Esophagus muscularis mucosa (tissue), 4 donors: ENCODE measurements at regions not wholly inside any gene's neighbourhood (a gene's known extent, or its start where the extent isn't known, plus 50 kb on each side); places are given as distances from the start of the nearest gene placed in this dataset.

Experiments
- DNase-seq: peaks from one replicate; pipeline ENCODE4 v3.0.0-alpha.2; 2017; ENCODE audit errors: extremely low spot score
- H3K27ac ChIP-seq, 4 donors: fragments of 200-600 bp; sonication (generic); replicated peaks in 1 of 4; 1 replicate in 3 of 4; 2 replicates in 1 of 4; pipeline ENCODE4 v1.5.1; 2016 to 2019; ENCODE audit warnings: mild to moderate bottlenecking in 1 of 4
- H3K27me3 ChIP-seq, 4 donors: fragments of 200-600 bp; sonication (generic); one replicate each; pipeline versions ENCODE4 v1.5.1 to v1.6.0; 2016 to 2019
- H3K36me3 ChIP-seq, 4 donors: fragments of 200-600 bp; sonication (generic); one replicate each; pipeline ENCODE4 v1.5.1; 2016 to 2019
- H3K4me1 ChIP-seq, 4 donors: fragments of 200-600 bp; sonication (generic); one replicate each; pipeline ENCODE4 v1.5.1; 2016 to 2019
- H3K4me3 ChIP-seq, 4 donors: fragments of 200-600 bp; sonication (generic); 1 replicate in 2 of 4; 2 replicates in 2 of 4; pipeline ENCODE4 v1.5.1; 2016 to 2019; ENCODE audit warnings: mild to moderate bottlenecking in 4 of 4, moderate library complexity in 1 of 4
- H3K9me3 ChIP-seq, 4 donors: fragments of 200-600 bp; sonication (generic); 1 replicate in 3 of 4; 2 replicates in 1 of 4; pipeline ENCODE4 v1.5.1; 2016 to 2019
- EP300 ChIP-seq: sonication (generic); formaldehyde crosslinking; IDR thresholded peaks from one replicate; pipeline ENCODE4 v1.6.1; 2017; ENCODE audit warnings: antibody characterized with exemption
- POLR2A ChIP-seq: fragments of 450-650 bp; IDR thresholded peaks from one replicate; pipeline ENCODE4 v1.6.1; 2017; ENCODE audit warnings: antibody characterized with exemption, moderate library complexity, mild to moderate bottlenecking, low read depth
- POLR2AphosphoS5 ChIP-seq, 2 donors: sonication (generic); formaldehyde crosslinking; IDR thresholded peaks; one replicate each; pipeline ENCODE4 v1.6.1; 2017; ENCODE audit warnings: antibody characterized with exemption in 2 of 2
- WGBS: methylation state at CpG from one replicate; pipeline ENCODE4 v1.1.5; 2018; 5-methylcytosine and 5-hydroxymethylcytosine counted together
- intact Hi-C: fragments of 100-400 bp; cut with DNase I; formaldehyde crosslinking; loops from one replicate; pipeline ENCODE4 v1.15.1; 2023
- TF ChIP-seq, protein P1 (sequence below), 3 experiments: fragments of 200-600 bp in 2 of 3; fragments of 450-650 bp in 1 of 3; sonication (generic) in 2 of 3; IDR thresholded peaks; one replicate each; pipeline ENCODE4 v1.5.1; 2017 to 2019; ENCODE audit warnings: antibody characterized with exemption in 3 of 3, mild to moderate bottlenecking in 2 of 3, moderate library complexity in 1 of 3

- no peaks in the 10 kb centered on the region for H3K36me3 ChIP-seq
- intact Hi-C loops, result no loop called here
- 65% methylated on average over 6 of the region's 6 CpGs for WGBS
- no peak for TF ChIP-seq EP300
- TF ChIP-seq POLR2AphosphoS5 (IDR thresholded peaks at IDR 0.05), result no peak
- TF ChIP-seq, protein P1, sequence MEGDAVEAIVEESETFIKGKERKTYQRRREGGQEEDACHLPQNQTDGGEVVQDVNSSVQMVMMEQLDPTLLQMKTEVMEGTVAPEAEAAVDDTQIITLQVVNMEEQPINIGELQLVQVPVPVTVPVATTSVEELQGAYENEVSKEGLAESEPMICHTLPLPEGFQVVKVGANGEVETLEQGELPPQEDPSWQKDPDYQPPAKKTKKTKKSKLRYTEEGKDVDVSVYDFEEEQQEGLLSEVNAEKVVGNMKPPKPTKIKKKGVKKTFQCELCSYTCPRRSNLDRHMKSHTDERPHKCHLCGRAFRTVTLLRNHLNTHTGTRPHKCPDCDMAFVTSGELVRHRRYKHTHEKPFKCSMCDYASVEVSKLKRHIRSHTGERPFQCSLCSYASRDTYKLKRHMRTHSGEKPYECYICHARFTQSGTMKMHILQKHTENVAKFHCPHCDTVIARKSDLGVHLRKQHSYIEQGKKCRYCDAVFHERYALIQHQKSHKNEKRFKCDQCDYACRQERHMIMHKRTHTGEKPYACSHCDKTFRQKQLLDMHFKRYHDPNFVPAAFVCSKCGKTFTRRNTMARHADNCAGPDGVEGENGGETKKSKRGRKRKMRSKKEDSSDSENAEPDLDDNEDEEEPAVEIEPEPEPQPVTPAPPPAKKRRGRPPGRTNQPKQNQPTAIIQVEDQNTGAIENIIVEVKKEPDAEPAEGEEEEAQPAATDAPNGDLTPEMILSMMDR (IDR thresholded peaks at IDR 0.05), result no peak
- no peak for TF ChIP-seq POLR2A
- no peak overlapping the region for H3K27ac ChIP-seq
- H3K4me1 ChIP-seq, result peaks cover 0 to 10% (median 4%) of the 10 kb centered on the region in 4 donors
- DNase-seq, result no peak
- peaks cover 0 to 4% (median 0%) of the 10 kb centered on the region in 4 donors for H3K9me3 ChIP-seq
- peaks cover 0 to 39% (median 3%) of the 10 kb centered on the region in 4 donors for H3K27me3 ChIP-seq
- H3K4me3 ChIP-seq, result no peak overlapping the region
Measured at GRCh38 chr10:117442521-117442920, 67.3 kb upstream of the PDZD8 start.

- TF ChIP-seq EP300 (no peak), POLR2AphosphoS5 (IDR thresholded peaks at IDR 0.05) (no peak), POLR2A (no peak)
- 50% methylated on average over 3 of the region's 6 CpGs for WGBS
Measured at GRCh38 chr10:117441812-117442443, 66.7 kb upstream of the PDZD8 start.

DNA sequence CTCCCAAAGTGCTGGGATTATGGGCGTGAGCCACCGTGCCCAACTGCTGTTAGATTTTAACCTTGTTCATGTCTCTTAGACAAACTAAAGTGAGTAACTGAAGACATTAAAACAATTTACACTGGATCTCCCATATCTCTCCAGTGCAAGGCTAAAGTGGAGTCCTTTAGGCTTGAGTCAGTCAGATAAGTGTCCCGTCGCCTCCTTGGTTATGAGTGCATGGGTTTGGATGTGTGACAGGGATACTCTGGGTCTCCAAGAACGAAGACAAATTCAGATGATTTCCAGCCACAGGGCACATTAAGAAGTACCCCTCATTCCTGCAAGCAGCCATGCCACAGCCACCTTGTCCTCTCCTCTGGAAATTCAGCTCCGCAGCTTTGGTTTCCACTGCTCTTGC lies 66.1 kb upstream of the PDZD8 start:
- Histone ChIP-seq H3K27ac (no peak overlapping the region), H3K36me3 (no peaks in the 10 kb centered on the region), H3K9me3 (peaks cover 0 to 4% (median 0%) of the 10 kb centered on the region in 4 donors), H3K27me3 (peaks cover 0 to 39% (median 3%) of the 10 kb centered on the region in 4 donors), H3K4me1 (peaks cover 0 to 10% (median 4%) of the 10 kb centered on the region in 4 donors), H3K4me3 (no peak overlapping the region)
- intact Hi-C loops, result no loop called here
- DNase-seq, result no peak
- TF ChIP-seq POLR2AphosphoS5 (IDR thresholded peaks at IDR 0.05), result no peak
- no peak for TF ChIP-seq EP300
- TF ChIP-seq, protein P1 (IDR thresholded peaks at IDR 0.05), result no peak
- no peak for TF ChIP-seq POLR2A
- WGBS, result 57% methylated on average over 5 of the region's 6 CpGs

More at GRCh38 chr10:117441812-117442443, 66.7 kb upstream of the PDZD8 start:
- Histone ChIP-seq H3K27me3 (peaks cover 0 to 39% (median 3%) of the 10 kb centered on the region in 4 donors), H3K27ac (no peak overlapping the region), H3K4me3 (no peak overlapping the region), H3K36me3 (no peaks in the 10 kb centered on the region), H3K4me1 (peaks cover 0 to 10% (median 4%) of the 10 kb centered on the region in 4 donors), H3K9me3 (peaks cover 0 to 4% (median 0%) of the 10 kb centered on the region in 4 donors)
- intact Hi-C loops, result no loop called here
- no peak for DNase-seq

GRCh38 chr10:117439243-117439912 lies 64.1 kb upstream of the PDZD8 start:
- Histone ChIP-seq H3K27ac (no peak overlapping the region), H3K4me1 (peaks cover 0 to 10% (median 4%) of the 10 kb centered on the region in 4 donors), H3K4me3 (no peak overlapping the region), H3K36me3 (no peaks in the 10 kb centered on the region), H3K9me3 (no peaks in the 10 kb centered on the region), H3K27me3 (peaks cover 0 to 34% (median 3%) of the 10 kb centered on the region in 4 donors)
- TF ChIP-seq, protein P1 (IDR thresholded peaks at IDR 0.05), result no peak
- no peak for TF ChIP-seq POLR2A
- no peak for TF ChIP-seq EP300
- peak; percentile 10 to 56 for TF ChIP-seq POLR2AphosphoS5 (IDR thresholded peaks at IDR 0.05)
- intact Hi-C loops, result loop anchor here (10.0 kb wide), 1 partner anchor 225 kb away; no protein-coding TSS in a partner anchor
- WGBS, result 28% methylated on average over 4 of the region's 4 CpGs
- DNase-seq, result no peak

- intact Hi-C loops, result loop anchor here (10.0 kb wide), 1 partner anchor 218 kb away; no protein-coding TSS in a partner anchor
- Histone ChIP-seq H3K4me1 (no peaks in the 10 kb centered on the region), H3K36me3 (no peaks in the 10 kb centered on the region), H3K27me3 (peaks cover 0 to 46% (median 0%) of the 10 kb centered on the region in 4 donors), H3K27ac (no peak overlapping the region), H3K9me3 (no peaks in the 10 kb centered on the region), H3K4me3 (no peak overlapping the region)
- DNase-seq, result no peak
- TF ChIP-seq EP300 (no peak), POLR2AphosphoS5 (IDR thresholded peaks at IDR 0.05) (no peak), POLR2A (no peak)
- TF ChIP-seq, protein P1 (IDR thresholded peaks at IDR 0.05), result no peak
- WGBS, result 64% methylated on average over 4 of the region's 4 CpGs
Measured at GRCh38 chr10:117432866-117433265, 57.6 kb upstream of the PDZD8 start.
